HL-60 (cell line): ENCODE measurements at regions not wholly inside any gene's neighbourhood (a gene's known extent, or its start where the extent isn't known, plus 50 kb on each side); places are given as distances from the start of the nearest gene placed in this dataset.

Source experiments
- DNase-seq, 2 experiments: peaks; one replicate each; pipeline ENCODE4 v3.0.0-alpha.2; 2010 to 2020; ENCODE audit warnings: low read depth in 1 of 2, low spot score in 1 of 2
- H3K27ac ChIP-seq: fragments of 250-450 bp; sonication (Bioruptor Pico); replicated peaks from 2 replicates; pipeline ENCODE4 v1.5.1; 2020; ENCODE audit warnings: mild to moderate bottlenecking, moderate library complexity
- H3K27me3 ChIP-seq: fragments of 250-450 bp; sonication (Bioruptor Pico); 2 replicates; pipeline ENCODE4 v1.5.1; 2021; ENCODE audit warnings: mild to moderate bottlenecking, moderate library complexity; ENCODE audit not compliant: insufficient read depth, poor library complexity, severe bottlenecking
- H3K4me3 ChIP-seq: replicated peaks from 2 replicates; pipeline ENCODE4 v1.5.1; 2011; ENCODE audit warnings: mild to moderate bottlenecking, control low read depth, low read length; ENCODE audit not compliant: insufficient read depth
- CTCF ChIP-seq: IDR thresholded peaks from one replicate; pipeline ENCODE4 v1.5.1; 2011; ENCODE audit warnings: low read length, control low read depth, inconsistent platforms; ENCODE audit not compliant: insufficient read depth
- GABPA ChIP-seq: IDR thresholded peaks from 2 replicates; pipeline ENCODE4 v1.6.1; 2012; ENCODE audit warnings: low read depth
- POLR2AphosphoS5 ChIP-seq: IDR thresholded peaks from 2 replicates; pipeline ENCODE4 v1.6.1; 2012; ENCODE audit warnings: low read depth
- REST ChIP-seq: IDR thresholded peaks from 2 replicates; pipeline ENCODE4 v1.6.1; 2012; ENCODE audit warnings: low read depth; ENCODE audit not compliant: insufficient replicate concordance
- SPI1 ChIP-seq: IDR thresholded peaks from 2 replicates; pipeline ENCODE4 v1.6.1; 2012; ENCODE audit warnings: low read depth, mild to moderate bottlenecking, borderline replicate concordance

GRCh38 chr7:97390915-97391593 is 273.6 kb downstream of the SDHAF3 start:
- H3K27ac ChIP-seq = no peak overlapping the region
- DNase-seq = no peak
- no peaks in the 10 kb centered on the region for H3K27me3 ChIP-seq
- TF ChIP-seq REST = no peak
- no peak for TF ChIP-seq GABPA
- TF ChIP-seq POLR2AphosphoS5 = no peak
- no peak for TF ChIP-seq SPI1
- no peak for TF ChIP-seq CTCF
- no peak overlapping the region for H3K4me3 ChIP-seq

GRCh38 chr7:97401398-97401797 is 283.9 kb downstream of the SDHAF3 start:
- H3K27ac ChIP-seq = no peak overlapping the region
- TF ChIP-seq GABPA (no peak), POLR2AphosphoS5 (no peak), CTCF (no peak), REST (no peak)
- DNase-seq = no peak
- H3K27me3 ChIP-seq = peaks cover 4% of the 10 kb centered on the region
- H3K4me3 ChIP-seq = no peak overlapping the region

- no peak overlapping the region for H3K4me3 ChIP-seq
- no peak for TF ChIP-seq REST
- TF ChIP-seq POLR2AphosphoS5 = no peak
- TF ChIP-seq GABPA = no peak
- no peak for TF ChIP-seq SPI1
- TF ChIP-seq CTCF = no peak
- DNase-seq = no peak
- H3K27me3 ChIP-seq = peaks cover 2% of the 10 kb centered on the region
- H3K27ac ChIP-seq = no peak overlapping the region
Observed at GRCh38 chr7:97405835-97406234, 288.3 kb downstream of the SDHAF3 start.
